Panc1 (cell line): ENCODE measurements at regions not wholly inside any gene's neighbourhood (a gene's known extent, or its start where the extent isn't known, plus 50 kb on each side); places are given as distances from the start of the nearest gene placed in this dataset.

ENCODE experiments used
- ATAC-seq: fragments of 200-7000 bp; cut with Tn5 transposase; 2 replicates; pipeline ENCODE4 v1.9.1; 2020; ENCODE audit warnings: mild to moderate bottlenecking, moderate library complexity
- BruUV-seq: library from RNA; stranded (reverse); fragments of 400-500 nt; replicated peaks from 2 replicates; lab custom pipeline; 2021; lab: Mats Ljungman, UMichigan
- CTCF ChIA-PET: fragments of 300-600 bp; sonication (Branson Sonifier 250); formaldehyde crosslinking; loops from one replicate; lab custom pipeline; 2022; ENCODE audit warnings: antibody characterized with exemption; lab: Charles Lee
- POLR2A ChIA-PET: fragments of 300-600 bp; sonication (Branson Sonifier 250); formaldehyde crosslinking; loops from one replicate; lab custom pipeline; 2022; ENCODE audit warnings: antibody characterized with exemption; lab: Charles Lee
- DNase-seq: peaks from one replicate; pipeline ENCODE4 v3.0.0-alpha.2; 2010; ENCODE audit warnings: low read depth, low spot score
- H3K27ac ChIP-seq: 2 replicates; pipeline ENCODE4 v1.5.1; 2011; ENCODE audit warnings: mild to moderate bottlenecking, low read length, inconsistent platforms
- H3K27me3 ChIP-seq: fragments of 200-500 bp; sonication (Bioruptor generic); 2 replicates; pipeline ENCODE4 v1.6.0; 2014; ENCODE audit warnings: low read length, inconsistent platforms; ENCODE audit not compliant: control insufficient read depth, insufficient read depth
- H3K36me3 ChIP-seq: fragments of 200-500 bp; sonication (Bioruptor generic); 2 replicates; pipeline ENCODE4 v1.5.1; 2014; ENCODE audit warnings: inconsistent platforms, mild to moderate bottlenecking, low read length, moderate library complexity; ENCODE audit not compliant: control insufficient read depth, insufficient read depth
- H3K4me1 ChIP-seq: 2 replicates; pipeline ENCODE4 v1.5.1; 2011; ENCODE audit warnings: inconsistent platforms, mild to moderate bottlenecking, low read length, moderate library complexity; ENCODE audit not compliant: control insufficient read depth, insufficient read depth
- H3K4me3 ChIP-seq, 2 experiments: 2 replicates each; pipeline ENCODE4 v1.5.1; 2011 to 2012; ENCODE audit warnings: low read depth in 2 of 2, low read length in 2 of 2, mild to moderate bottlenecking in 2 of 2, inconsistent platforms in 1 of 2, moderate library complexity in 1 of 2
- H3K9me3 ChIP-seq: fragments of 200-500 bp; sonication (Bioruptor generic); 2 replicates; pipeline ENCODE4 v1.5.1; 2014; ENCODE audit warnings: low read depth, mild to moderate bottlenecking, inconsistent platforms, low read length, moderate library complexity; ENCODE audit not compliant: control insufficient read depth, insufficient read depth
- POLR2AphosphoS5 ChIP-seq: IDR thresholded peaks from 2 replicates; pipeline ENCODE4 v1.6.1; 2012; ENCODE audit warnings: mild to moderate bottlenecking, low read depth, low read length, moderate library complexity
- SIN3A ChIP-seq: IDR thresholded peaks from 2 replicates; pipeline ENCODE4 v1.6.1; 2012; ENCODE audit warnings: low read depth, mild to moderate bottlenecking, low read length, moderate library complexity, borderline replicate concordance; ENCODE audit not compliant: insufficient read depth
- TCF7L2 ChIP-seq: IDR thresholded peaks from 2 replicates; pipeline ENCODE4 v1.6.1; 2011; ENCODE audit warnings: mild to moderate bottlenecking, low read depth, low read length, inconsistent platforms
- in situ Hi-C: cut with HindIII; loops from 2 replicates; pipeline ENCODE4 v1.10.0; 2016; ENCODE audit warnings: low sequenced_read_pairs, low pct_unique_long_range_greater_than_20kb
- intact Hi-C: fragments of 100-400 bp; cut with micrococcal nuclease; formaldehyde crosslinking; loops from one replicate; pipeline ENCODE4 v1.10.0; 2022; ENCODE audit not compliant: unreplicated experiment
- TF ChIP-seq, protein P1 (sequence below): fragments of 450-650 bp; IDR thresholded peaks from 2 replicates; pipeline ENCODE4 v1.5.1; 2017; ENCODE audit warnings: mild to moderate bottlenecking
- TF ChIP-seq, protein P2 (sequence below), 2 experiments: IDR thresholded peaks; 2 replicates each; pipeline ENCODE4 v1.6.1; 2011 to 2012; ENCODE audit warnings: low read depth in 2 of 2, control low read depth in 1 of 2, low read length in 1 of 2, mild to moderate bottlenecking in 1 of 2, moderate library complexity in 1 of 2; ENCODE audit not compliant: insufficient read depth in 1 of 2

DNA sequence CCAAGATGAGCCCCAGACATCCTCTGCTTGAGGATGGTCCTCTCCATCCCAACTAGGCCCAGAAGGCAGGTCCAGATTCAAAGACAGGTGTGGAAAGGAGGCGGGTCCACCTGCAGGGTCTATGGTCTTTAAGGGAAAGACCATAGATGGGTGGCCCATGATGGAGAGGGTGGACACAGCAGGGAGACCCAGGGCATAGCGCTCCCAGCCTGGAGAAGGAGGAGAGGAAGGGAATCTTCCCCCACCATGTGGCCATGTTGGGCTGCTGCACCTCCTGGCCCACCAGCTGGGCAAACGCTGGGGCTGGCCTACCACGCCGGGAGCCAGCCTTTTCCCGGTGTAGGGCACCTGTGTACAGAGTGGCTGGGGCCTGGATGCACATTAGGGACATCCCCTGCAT lies 265.2 kb upstream of the TLE3 start:
- peak; percentile 90 for ATAC-seq
- BruUV-seq = no TSS peak

DNA sequence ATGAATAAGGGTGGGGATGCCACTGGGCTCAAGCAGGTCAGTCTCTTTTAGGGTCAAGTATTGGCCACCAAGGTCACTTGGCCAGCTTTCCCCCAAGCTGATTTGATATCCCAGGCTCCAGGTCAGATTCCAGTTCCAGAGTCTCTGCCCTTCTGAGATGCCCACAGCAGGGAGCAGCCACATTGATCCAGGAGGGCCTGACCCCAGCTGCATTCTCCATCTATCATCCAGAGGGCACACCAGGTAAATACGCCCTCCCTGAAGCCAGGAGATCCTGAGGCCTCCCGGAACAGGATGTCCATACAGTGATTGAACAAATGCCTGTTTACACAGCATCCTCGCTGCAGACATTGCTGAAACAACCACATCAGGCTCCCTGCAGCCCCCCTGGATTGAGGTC lies 264.6 kb upstream of the TLE3 start:
- no TSS peak for BruUV-seq
- no peaks in the 10 kb centered on the region for H3K9me3 ChIP-seq
- DNase-seq = no peak
- H3K4me3 ChIP-seq = no peak overlapping the region
- ChIA-PET POLR2A (no interaction called here), CTCF (no interaction called here)
- no peaks in the 10 kb centered on the region for H3K36me3 ChIP-seq
- in situ Hi-C loops (no loop called here), intact Hi-C loops (no loop called here)
- no peaks in the 10 kb centered on the region for H3K27me3 ChIP-seq
- TF ChIP-seq, protein P1, sequence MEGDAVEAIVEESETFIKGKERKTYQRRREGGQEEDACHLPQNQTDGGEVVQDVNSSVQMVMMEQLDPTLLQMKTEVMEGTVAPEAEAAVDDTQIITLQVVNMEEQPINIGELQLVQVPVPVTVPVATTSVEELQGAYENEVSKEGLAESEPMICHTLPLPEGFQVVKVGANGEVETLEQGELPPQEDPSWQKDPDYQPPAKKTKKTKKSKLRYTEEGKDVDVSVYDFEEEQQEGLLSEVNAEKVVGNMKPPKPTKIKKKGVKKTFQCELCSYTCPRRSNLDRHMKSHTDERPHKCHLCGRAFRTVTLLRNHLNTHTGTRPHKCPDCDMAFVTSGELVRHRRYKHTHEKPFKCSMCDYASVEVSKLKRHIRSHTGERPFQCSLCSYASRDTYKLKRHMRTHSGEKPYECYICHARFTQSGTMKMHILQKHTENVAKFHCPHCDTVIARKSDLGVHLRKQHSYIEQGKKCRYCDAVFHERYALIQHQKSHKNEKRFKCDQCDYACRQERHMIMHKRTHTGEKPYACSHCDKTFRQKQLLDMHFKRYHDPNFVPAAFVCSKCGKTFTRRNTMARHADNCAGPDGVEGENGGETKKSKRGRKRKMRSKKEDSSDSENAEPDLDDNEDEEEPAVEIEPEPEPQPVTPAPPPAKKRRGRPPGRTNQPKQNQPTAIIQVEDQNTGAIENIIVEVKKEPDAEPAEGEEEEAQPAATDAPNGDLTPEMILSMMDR = no peak
- TF ChIP-seq POLR2AphosphoS5 = no peak
- no peak for TF ChIP-seq TCF7L2
- ATAC-seq = 0 out of 2 replicates have a peak, but pooled peaks have one; percentile 21
- H3K27ac ChIP-seq = no peak overlapping the region
- no peaks in the 10 kb centered on the region for H3K4me1 ChIP-seq

More for the DNA sequence above, 265.2 kb upstream of the TLE3 start:
- Histone ChIP-seq H3K4me1 (no peaks in the 10 kb centered on the region), H3K27me3 (no peaks in the 10 kb centered on the region), H3K4me3 (no peak overlapping the region), H3K36me3 (no peaks in the 10 kb centered on the region), H3K27ac (no peak overlapping the region), H3K9me3 (no peaks in the 10 kb centered on the region)
- in situ Hi-C loops = no loop called here
- TF ChIP-seq, protein P2, sequence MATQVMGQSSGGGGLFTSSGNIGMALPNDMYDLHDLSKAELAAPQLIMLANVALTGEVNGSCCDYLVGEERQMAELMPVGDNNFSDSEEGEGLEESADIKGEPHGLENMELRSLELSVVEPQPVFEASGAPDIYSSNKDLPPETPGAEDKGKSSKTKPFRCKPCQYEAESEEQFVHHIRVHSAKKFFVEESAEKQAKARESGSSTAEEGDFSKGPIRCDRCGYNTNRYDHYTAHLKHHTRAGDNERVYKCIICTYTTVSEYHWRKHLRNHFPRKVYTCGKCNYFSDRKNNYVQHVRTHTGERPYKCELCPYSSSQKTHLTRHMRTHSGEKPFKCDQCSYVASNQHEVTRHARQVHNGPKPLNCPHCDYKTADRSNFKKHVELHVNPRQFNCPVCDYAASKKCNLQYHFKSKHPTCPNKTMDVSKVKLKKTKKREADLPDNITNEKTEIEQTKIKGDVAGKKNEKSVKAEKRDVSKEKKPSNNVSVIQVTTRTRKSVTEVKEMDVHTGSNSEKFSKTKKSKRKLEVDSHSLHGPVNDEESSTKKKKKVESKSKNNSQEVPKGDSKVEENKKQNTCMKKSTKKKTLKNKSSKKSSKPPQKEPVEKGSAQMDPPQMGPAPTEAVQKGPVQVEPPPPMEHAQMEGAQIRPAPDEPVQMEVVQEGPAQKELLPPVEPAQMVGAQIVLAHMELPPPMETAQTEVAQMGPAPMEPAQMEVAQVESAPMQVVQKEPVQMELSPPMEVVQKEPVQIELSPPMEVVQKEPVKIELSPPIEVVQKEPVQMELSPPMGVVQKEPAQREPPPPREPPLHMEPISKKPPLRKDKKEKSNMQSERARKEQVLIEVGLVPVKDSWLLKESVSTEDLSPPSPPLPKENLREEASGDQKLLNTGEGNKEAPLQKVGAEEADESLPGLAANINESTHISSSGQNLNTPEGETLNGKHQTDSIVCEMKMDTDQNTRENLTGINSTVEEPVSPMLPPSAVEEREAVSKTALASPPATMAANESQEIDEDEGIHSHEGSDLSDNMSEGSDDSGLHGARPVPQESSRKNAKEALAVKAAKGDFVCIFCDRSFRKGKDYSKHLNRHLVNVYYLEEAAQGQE (IDR thresholded peaks at IDR 0.05; ENCODE audit: insufficient read depth in 1 of 2, low read depth in 2 of 2, low read length in 1 of 2) = no peak
- TF ChIP-seq, protein P1 = peak; percentile 71
- ChIA-PET CTCF (interaction anchor here (0.6 kb wide), 1 partner anchor 263 kb away, joined by 5 read pairs; no protein-coding TSS in a partner anchor), POLR2A (no interaction called here)
- no peak for DNase-seq
- intact Hi-C loops = no loop called here

DNA sequence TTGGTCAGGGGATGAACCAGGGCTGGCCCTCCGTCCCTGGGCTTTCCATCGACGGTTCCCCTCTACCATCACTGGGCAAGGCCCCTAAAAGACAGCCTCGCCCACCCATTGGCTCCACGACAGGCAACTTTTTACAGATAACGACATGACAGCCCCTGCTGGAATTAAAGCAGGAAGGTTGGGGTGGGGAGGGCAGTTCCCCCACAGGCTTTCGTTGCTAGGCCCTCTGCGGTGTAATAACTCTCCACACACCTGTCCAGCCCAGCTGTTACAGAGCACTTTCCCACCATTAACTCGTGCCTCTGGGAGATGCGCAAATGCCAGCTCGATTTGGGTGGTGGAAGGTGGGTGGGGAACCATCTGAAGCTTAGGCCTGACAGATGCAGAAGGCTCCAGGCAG lies 264.2 kb upstream of the TLE3 start:
- no peak for ATAC-seq
- H3K4me1 ChIP-seq = peaks cover 3% of the 10 kb centered on the region; the same call in 1 of the 2 replicates
- intact Hi-C loops (no loop called here), in situ Hi-C loops (no loop called here)
- TF ChIP-seq, protein P2 (IDR thresholded peaks at IDR 0.05; ENCODE audit: insufficient read depth in 1 of 2, low read depth in 2 of 2, low read length in 1 of 2) = no peak
- TF ChIP-seq SIN3A = no peak
- TF ChIP-seq, protein P1 = no peak
- no peak for TF ChIP-seq TCF7L2
- no peak for TF ChIP-seq POLR2AphosphoS5
- POLR2A ChIA-PET = no interaction called here
- no peak for DNase-seq
- no TSS peak for BruUV-seq
- H3K4me3 ChIP-seq = no peak overlapping the region
- H3K36me3 ChIP-seq = no peaks in the 10 kb centered on the region
- CTCF ChIA-PET = no interaction called here
- no peaks in the 10 kb centered on the region for H3K27me3 ChIP-seq
- no peak overlapping the region for H3K27ac ChIP-seq
- H3K9me3 ChIP-seq = no peaks in the 10 kb centered on the region
